ENCODE measurements at regions not wholly inside any gene's neighbourhood (a gene's known extent, or its start where the extent isn't known, plus 50 kb on each side); places are given as distances from the start of the nearest gene placed in this dataset.

DNA sequence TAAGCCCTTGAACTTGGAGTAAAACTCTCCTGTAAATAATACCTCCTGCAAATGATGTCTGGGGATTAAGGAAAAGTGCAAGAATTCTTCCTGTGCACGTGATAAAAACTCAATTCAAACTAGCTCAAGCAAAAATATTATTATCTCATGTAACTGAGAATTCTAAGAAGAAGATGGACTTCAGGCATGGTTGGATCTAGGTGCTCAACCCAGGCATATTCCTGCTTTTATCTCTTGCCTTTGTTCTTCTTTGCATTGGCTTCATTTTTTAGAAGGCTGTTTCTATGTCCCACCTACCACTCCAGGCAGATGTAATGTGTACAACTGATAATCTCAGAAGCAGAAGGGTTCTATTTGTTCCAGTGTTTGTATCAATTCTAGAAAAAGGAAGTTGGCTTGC is 95.8 kb downstream of the DACT2 start:
- TF ChIP-seq, protein P1, sequence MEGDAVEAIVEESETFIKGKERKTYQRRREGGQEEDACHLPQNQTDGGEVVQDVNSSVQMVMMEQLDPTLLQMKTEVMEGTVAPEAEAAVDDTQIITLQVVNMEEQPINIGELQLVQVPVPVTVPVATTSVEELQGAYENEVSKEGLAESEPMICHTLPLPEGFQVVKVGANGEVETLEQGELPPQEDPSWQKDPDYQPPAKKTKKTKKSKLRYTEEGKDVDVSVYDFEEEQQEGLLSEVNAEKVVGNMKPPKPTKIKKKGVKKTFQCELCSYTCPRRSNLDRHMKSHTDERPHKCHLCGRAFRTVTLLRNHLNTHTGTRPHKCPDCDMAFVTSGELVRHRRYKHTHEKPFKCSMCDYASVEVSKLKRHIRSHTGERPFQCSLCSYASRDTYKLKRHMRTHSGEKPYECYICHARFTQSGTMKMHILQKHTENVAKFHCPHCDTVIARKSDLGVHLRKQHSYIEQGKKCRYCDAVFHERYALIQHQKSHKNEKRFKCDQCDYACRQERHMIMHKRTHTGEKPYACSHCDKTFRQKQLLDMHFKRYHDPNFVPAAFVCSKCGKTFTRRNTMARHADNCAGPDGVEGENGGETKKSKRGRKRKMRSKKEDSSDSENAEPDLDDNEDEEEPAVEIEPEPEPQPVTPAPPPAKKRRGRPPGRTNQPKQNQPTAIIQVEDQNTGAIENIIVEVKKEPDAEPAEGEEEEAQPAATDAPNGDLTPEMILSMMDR (IDR thresholded peaks at IDR 0.05) = no peak
- TF ChIP-seq EP300 (IDR thresholded peaks at IDR 0.05) = no peak
- TF ChIP-seq POLR2AphosphoS5 (IDR thresholded peaks at IDR 0.05) = no peak
- TF ChIP-seq POLR2A (IDR thresholded peaks at IDR 0.05) = no peak
